ENCODE measurements at regions not wholly inside any gene's neighbourhood (a gene's known extent, or its start where the extent isn't known, plus 50 kb on each side); places are given as distances from the start of the nearest gene placed in this dataset.

DNA sequence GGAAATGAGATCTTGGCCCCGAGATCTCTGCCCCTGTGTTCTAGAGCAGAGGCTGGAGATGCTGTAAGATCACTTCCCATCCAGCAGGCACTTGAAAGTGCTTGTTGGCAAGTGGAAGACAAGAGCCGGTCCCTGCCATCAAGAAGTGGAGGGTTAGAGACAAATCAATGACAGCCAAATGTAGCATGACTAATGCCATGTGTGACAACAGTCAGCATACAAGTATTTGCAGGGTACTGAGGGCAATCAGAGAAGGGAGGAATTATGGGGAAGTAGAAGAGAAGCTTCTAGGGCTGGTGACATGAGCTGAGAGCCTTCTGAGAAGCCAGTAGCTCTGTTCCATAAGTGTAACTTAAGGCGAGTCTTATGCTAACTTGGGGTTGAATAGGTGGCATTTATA is 58.6 kb downstream of the TMEM17 start:
- peak in 1 of 3 experiments; percentile 66 for DNase-seq

DNA sequence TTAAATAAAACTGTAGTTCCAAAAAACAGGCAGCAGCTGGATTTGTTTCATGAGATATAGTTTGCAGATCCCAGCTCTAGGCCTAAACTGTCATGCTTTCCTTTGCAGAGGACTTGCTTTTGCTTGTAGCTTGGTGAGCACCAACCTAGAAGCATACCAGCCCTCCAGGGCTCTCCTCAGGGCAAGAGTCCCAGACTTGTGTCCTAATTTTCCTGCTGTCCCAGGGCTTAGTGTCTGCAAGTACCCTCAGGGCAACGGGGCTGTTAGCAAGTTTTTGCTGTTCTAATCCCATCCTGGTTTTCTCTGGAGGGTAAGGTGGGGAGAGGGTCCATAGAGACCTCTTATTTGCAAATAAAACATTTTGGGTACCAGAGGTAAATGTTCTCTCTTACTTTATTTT is 59.5 kb downstream of the TMEM17 start:
- no peak for DNase-seq

DNA sequence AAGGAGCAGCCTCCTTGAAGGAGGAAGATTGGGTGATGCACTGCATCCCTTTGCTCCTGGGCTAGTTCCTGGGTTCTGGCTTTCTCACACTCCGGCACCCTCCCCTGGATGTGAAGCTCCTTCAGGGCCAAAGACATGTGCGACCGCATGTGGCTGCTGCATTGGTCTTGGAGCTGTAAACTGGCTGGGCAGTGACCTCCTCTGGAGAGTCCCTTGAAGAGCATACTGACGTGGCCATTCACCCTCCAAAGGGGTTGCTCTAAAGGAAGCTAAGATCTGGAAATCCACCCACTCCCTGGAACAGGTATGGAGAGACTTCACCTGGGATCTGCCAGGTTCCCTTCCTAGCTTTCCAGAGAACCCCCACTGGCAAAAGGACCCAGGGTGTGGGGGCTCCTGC is 62.1 kb downstream of the TMEM17 start:
- no peak for DNase-seq

DNA sequence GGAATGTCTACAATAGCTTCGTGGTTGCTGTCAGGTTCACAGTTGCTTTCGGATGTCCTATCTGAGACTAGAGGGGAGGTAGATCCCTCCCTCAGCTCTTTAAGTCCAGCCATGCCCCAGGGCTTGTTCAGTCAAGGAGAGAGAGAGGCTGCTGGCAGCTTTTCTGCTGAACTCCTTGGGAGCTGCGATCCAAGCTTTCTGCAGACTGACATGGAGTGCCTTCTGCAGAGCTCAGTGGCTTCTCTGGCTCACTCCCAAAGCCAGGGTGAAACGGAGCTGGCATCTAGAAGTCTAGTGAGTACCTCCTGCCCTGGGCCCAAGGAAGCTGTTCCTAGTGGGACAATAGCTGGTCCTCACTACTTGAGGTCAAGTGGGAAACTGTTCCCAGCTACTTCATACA is 62.5 kb downstream of the TMEM17 start:
- DNase-seq, result no peak

DNA sequence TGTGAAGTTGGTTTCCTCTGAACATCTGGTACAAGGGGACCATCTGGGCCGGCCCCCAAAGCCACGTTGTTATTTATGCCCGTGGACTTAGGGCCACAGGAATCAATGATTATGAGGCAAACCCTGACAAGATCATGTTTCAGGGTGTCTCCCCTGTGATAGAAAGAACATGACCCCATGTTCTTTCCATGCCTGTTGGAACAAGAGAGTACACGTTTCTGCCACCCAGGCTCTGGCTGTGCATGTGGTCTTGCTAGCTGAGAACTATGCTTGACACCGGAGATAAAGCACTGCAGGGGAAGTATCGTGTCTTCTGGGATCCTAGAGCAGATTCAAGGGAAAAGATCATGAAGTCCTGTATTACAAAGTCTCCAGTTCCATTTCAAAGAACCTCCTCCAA is 64.2 kb downstream of the TMEM17 start:
- no peak for DNase-seq

DNA sequence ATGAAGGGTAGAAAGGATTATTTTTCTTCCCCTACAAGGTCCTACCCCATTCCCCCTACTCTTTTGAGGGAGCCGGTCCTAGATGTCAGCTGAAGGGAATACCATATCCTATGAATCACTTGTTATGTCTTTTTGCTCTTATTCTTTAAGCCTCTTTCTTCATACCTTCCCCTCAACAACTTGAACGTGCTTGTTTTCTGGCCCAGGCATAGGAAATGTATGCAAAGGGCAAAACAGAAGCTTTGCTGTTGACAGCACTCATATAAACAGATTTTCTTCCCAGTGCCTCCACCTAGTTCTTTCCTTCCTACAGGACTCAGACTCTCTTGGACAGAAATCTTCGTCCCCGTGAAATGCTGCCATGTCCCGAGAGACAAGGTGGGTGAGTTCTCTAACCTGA is 64.6 kb downstream of the TMEM17 start:
- no peak for DNase-seq

DNA sequence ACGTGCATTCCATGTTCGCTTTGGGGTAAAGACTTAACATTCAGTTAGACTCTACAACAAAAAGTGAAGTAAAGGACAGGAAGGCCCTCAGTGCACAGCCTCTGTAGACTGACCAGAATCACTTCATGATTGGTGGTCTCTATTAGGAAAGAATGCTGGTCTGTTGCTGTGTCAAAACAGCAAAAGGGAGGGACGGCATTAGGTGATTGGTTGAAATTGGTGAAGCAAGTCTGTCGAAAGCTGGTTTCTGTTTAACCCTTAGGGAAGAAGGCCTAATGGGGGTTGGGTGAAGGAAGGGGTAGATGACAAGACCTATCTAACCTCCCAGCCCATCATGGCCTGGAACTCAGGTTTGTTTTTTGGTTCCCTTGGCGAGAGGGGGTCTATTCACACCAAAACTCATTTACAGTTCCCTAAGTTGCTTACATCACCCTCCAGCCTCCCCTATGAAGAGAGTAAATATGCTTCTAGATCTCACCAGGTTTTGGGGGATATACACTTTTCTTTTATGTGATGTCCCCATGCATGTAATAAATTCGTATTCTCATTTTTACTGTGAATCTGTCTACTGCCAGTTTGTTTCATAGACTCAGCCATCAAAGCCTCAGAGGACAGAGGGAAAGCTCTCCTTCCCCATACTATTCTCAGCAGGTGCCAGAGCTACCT is 65.6 kb downstream of the TMEM17 start:
- no peak for DNase-seq

DNA sequence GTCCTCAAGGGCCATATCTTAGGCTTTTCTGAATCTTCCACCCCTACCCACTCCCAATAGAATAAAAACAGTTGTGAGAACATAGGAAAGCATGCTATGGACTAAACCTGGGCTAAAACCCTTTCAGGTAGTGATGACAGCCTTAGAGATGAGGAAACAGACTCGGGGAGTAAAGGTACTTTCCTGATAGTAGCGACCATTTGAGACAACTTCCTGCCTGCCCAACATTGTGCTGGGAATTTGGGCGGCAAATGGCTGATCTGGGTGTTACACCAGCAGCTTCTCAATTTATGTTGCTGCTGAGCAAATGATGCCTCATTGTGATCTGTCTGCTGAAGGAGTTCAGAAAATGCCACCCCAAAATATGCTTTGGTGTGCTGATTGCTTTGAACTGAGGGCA is 66.6 kb downstream of the TMEM17 start:
- DNase-seq, result no peak

DNA sequence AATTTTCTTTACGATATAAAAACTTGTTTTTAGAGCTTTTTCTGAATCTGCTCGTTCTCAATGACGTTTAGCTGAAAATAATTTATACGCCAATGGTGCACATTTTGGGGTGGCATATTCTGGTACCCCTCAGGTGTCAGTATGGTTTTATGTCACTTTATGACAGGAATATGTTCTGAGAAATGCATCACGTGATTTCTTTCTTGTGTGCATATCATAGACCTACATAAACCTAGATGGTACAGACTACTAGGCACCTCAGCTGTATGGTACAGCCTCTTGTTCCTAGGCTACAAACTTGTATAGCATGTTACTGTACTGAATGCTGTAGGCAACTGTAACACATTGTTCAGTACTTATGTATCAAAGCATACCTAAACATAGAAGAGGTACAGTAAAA is 68.2 kb downstream of the TMEM17 start:
- DNase-seq, result no peak

DNA sequence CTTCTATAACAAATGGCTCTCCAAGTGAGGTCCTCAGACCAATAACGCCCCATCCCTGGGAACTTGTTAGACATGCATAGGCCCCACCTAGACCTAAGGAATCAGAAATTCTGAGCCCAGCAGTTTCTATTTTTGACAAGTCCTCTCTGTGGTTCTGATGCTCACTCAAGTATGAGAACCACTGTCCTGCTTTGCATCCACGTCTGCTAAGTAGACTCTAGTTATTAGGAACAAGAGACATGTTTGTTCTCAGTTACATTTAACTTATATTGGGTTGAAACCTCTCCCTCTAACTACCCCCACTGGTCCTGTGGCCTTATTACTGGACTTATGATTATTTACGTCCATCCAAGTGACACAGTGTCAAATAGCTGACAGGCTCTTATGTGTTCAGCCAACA is 70.3 kb downstream of the TMEM17 start:
- no peak for DNase-seq

DNA sequence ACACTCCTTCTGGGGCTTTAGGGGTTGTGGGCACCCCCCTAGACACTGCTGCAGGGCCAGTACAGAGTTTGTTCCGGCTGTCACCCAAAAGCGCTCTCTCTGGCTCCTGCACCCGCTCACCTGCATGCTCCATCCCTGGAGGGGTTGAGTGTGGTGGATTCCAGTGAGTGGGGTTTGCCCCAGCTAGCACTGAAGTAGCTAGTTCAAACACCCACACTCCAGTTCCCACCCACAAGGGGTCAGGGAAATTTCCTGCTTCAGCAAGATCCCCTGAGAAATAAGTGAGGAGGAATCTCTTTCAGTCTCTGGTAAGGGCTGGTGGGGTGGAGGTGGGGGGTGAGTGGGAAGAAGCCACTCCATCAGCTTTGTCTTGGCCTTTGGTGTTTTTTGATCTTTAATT is 73.6 kb downstream of the TMEM17 start:
- DNase-seq, result no peak

DNA sequence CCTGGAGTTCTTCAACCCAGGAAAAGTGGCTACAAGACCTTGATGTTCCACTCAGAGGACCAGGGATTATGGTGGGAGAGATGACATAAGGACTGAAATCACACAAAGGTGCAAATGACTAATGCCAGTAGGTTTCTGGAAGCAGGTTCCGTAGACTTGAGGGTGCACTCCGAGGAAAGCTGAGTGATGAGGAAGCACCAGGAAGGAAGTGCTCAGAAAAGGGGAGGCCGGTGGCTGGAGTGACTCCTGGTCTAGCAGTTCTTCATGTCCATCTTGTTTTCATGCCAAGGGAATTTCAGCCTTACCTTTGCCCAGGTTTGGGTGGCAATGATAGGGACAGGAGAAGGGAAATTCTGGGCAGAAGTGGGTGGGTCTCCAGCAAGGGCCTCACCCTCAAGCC is 74.5 kb downstream of the TMEM17 start:
- no peak for DNase-seq

DNA sequence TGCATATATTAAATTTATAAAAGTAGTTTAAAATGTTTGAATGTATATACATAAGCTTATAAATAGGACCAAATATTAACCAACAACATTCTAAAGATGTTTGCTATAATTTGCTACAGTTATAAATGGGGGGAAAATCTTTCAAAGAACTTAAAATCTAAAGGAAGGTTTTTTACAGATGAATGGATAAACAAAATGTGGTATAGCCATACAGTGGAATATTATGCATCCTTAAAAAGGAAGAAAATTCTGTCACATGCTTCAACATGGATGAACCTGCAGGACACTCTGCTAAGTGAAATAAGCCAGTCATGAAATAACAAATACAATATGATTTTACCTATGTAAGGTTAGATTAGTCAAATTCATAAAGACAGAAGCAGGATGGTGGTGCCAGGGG is 75.8 kb downstream of the TMEM17 start:
- DNase-seq, result no peak

DNA sequence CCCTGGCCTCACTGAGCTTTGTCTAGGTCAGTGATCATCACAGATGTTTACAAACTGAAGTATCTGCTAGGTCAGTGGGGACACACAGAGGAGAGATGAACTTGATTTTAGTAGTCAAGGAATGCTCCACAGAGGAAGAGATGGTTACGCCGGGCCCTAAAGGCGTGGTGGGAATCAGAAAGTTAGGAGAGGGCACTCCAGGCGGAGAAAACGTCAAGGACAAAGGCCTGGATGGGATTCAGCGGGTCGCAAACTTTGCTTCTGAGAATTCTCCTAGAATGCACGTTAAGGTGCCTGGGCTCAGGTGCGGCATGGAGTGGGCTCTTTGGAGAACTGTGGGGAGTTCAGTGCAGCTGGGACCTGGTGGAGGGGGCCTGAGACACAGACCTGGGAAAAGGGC is 78.8 kb downstream of the TMEM17 start:
- DNase-seq, result no peak

DNA sequence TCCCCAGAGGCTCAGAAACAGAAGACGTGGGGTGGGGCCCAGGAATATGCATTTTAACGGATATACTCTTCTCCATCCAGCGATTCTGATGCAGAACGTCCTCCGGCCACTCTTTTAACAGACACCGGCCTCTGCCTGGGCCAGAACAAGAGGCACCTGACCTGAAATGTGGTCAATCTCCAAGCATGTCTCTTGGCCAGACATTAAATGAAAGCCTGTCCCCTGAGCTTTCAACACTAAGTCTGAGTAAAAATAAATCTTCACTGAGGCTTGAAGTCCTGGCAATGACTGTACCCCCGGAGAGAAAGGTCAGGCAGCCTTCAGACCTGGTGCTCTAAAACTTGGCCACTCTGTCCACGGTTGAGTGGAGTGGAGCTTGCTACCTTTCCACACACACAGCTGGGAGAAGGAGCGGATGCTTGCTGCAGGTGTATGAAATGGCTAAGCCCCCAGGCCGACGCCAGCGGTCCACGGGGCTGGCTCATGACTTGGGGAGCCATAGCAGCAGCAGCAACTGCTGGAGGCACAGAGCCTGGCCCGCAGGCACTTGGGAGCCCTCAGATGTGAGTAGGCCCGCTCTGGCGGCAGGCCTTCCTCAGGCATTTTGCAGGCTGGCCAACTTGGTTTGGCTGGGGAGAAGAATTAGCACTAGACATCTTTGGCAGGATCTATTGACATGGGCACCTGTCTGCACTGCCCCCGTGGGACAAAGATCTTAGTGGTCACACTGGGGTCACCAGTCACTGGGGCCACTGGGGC is 79.7 kb downstream of the TMEM17 start:
- DNase-seq, result no peak

DNA sequence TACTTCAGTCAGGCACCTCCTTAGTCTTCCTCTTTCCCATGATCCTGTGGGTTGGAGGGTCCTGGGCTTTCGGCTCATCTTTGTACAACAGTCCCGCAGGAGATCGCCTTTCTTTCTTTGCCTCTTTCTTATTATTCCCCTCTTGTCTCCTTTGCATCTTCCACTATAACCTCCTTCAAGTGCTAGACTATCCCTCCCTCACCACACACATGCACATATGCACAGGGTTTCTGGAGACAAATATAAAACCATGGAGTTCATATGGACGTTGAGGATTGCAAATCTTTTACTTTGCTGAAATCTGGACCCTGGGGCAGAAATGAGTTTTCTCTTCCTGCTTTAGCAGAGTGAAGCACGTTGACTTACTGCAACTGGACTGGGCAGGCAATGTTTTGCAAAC is 80.3 kb downstream of the TMEM17 start:
- no peak for DNase-seq

DNA sequence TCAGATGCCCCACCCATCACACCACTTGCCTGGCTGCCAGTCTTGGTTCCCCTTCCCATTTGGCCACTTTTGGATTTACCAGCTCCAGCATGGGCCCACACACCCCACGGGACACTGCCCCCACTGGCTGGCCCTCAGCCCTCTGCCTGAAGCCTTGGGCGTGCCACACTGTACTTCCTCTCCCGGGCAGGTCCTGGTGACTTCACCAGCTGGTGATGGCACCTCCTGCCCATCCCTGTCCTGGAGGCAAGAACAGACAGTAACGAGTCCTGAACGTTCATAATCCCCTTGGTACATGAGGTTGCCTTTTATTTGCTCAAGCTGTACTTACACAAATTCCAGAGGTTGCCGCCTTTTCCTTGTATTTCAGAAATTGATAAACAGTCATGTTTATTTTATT is 81.1 kb downstream of the TMEM17 start:
- DNase-seq, result no peak

DNA sequence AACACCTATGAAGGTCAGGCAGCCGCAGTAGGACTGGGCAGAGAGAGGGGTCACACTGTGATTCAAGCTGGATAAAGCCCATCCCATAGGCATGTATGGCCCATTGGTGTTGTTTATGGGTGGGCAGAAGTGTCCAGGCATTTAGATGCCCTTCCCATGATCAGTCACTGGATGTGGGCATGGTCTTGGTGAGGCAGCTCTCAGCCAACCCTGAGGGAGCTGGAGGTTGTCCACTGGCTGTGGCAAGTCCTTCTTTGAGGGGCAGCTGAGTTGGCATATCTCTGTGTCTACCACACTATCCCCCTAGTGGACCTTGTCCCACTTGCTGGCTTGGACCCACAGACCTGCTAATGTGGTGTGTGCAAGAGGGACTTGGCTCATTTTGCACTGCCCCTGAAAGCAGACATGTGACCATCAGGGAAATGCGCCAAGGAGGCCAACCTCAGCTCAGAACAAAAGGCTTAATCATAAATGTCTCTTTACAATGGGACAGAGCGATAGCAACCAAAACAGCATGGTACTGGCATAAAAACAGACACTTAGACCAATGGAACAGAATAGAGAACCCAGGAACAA is 82.0 kb downstream of the TMEM17 start:
- DNase-seq, result no peak

DNA sequence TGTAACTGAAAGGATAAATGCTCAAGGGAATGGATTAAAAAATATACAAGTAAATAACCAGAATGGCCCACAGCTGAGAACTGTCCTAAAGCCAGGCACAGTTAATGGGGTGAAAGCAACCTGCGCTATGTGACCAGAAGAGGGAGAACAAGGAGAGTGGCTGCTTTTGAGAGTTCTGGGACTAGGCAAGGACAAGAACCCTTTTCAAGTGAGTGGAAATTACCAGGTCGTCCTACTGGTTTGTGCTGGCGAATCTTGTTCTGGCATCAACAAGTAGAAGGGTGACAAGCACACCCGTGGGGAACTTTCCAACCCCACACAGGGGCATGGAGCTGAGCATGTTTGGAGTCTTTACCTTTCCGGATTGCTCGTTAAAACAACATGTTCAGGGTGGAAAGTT is 82.8 kb downstream of the TMEM17 start:
- DNase-seq, result peak in 1 of 3 experiments; percentile 16

DNA sequence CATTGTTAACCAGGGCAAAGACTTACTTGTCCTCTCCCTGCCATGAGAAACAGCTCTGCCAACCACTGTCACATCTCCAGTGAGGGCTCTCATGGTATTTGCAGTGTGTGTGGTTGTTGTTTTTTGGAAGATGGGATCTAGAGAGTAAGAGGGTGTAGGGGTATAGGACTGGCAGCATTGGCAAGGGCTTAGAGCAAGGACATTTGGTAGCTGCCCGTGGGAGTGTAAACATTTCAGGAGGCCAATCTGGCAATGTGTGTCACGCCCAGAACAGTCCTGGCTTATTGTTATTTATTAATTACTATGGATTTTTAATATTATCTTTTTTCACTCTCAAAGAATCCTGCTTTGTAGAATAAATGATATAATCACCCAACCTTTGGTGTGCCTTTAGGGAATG is 90.5 kb downstream of the TMEM17 start:
- DNase-seq, result no peak

DNA sequence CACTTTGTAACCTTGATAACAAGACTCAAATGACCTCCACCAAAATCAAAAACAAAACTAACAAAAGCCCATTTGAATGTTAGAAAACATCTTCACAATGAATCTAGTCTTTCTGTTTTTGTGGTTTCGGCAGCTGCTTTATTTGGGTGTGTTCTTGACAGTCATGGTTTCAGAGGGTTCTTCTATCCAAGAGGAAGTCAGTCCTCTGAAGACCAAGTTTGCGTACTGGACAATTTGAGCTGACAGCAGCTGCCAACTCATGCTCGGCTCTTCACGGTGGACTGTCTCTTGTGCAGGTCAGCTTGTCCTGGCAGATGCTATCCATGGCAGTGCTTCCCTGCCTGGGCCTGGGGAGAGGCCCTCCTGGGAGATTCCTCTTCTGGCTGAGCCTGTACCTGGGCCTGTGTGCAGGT is 91.0 kb downstream of the TMEM17 start:
- DNase-seq, result no peak

DNA sequence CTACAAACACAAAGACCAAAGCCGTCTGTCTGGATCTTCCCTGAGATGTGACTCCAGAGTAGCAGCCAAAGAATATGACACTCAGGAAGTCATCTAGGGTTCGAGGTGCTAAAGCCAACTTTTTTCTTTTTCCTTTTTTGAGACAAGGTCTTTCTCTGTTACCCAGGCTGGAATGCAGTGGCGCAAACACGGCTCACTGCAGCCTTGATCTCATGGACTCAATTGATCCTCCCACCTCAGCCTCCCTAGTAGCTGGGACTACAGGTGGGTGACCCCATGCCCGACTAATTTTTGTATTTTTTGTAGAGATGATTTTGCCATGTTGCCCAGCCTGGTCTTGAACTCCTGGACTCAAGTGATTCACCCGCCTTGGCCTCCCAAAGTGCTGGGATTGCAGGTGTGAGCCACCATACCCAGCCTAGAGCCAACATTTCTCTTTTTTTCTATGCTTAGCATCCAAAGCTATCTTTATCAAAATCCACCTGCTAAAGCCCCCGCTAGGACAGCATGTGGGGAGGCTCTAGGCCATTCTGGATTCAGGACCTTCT is 92.8 kb downstream of the TMEM17 start:
- DNase-seq, result no peak

DNA sequence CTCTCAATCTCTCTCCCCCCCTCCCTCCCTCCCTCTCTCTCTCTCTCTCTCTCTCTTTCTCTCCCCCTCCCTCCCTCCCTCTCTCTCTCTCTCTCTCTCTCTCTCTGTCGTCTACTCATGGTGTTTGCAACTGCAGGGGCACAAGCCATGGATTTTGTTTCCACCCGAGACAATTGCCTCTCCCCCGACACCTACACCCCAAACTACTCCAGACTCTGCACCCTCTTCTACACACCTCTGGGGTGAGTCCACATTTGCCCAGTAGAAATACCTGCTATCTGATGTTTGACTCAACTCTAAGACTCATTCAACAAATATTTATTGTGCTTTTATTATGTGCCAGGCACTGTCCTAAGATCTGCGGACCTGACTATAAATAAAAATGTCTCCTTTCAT is 93.7 kb downstream of the TMEM17 start:
- DNase-seq, result no peak

DNA sequence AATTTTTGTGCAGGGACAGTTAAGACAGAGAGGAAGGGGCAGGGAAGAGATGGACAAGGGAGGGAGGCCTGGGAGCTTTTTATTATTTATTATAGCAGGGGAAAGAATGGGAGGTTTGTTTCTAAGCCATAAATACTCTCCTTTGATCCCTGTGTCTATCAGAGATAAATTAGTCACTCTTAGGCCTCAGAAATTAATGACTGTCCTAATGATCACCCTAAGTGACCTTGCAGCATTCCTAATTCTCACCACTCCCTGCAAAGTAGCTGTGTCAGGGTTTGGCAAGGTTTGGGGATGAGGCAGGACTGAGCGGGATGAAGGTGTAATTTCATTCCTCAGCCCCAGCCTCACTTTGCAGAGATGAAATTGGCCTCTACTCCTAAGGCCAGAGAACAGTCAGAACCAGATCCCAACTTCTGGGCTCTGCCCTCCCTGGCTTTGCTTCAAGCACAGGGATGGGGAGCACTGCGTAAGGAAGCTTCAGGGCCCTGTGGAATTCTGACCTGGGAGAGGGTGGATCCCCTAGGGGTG is 95.0 kb downstream of the TMEM17 start:
- DNase-seq, result peak in 1 of 3 experiments; percentile 50

All from NCI-H1417 (cell line).